Stimulated activated naive CD4-positive, alpha-beta T cell (primary cell): ENCODE measurements at regions not wholly inside any gene's neighbourhood (a gene's known extent, or its start where the extent isn't known, plus 50 kb on each side); places are given as distances from the start of the nearest gene placed in this dataset.

ENCODE experiments used
- DNase-seq, 6 experiments: peaks; one replicate each; lab custom pipeline; 2025; lab: John Stamatoyannopoulos, UW

DNA sequence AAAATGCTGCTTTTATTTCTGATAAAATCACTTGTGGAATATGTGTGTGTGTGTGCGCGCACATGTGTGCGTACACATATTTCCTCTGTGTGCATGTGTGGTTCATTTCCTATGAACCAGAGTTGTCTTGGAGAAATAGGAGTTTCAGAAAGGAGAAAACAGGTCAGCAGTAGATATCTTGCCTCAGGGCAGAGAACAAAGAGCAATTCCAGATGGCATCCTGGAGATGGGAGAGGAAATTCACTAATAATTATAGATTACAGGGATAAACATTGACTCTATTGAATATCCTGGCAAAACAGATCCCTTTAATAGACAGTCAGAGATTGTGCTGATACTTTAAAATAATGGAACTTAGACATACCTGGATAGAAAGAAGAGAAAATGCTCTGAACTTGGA, 298.0 kb downstream of the TRIB2 start:
- no peak for DNase-seq

DNA sequence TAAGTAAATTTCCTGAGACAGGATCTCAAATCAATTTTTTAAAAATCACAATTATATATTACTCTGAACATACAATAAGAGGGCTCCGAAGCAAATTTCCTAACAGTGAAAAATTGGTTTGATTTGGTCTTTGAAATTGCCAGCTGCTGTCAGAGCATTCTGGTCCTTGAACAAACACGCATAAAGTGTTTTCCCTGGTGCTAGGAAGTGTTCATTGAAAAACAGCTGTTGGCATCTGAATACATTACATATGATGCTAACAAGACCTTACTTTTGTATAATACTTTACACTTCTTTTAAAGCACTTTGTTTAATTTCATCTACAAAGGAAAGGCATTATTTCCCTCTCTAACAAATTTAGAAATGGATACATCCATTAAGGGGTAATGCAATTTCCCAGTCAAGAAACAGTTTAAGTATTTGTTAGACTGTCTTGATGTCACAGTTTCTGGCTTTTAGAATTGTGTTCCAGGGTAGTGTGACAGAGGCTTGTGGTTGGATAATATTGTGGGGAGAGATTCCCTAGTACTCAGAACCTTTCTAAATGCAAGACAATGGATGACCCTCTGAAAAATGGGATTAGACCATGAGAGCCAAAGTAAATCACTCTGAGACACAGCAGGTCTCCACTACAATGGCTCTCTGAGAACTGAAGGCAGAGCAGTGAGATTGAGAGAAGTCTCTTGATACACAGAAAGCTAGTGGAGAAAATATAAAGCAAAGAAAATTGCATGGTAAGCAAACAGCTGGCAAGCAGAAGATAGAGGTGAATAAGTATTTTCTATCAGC, 299.0 kb downstream of the TRIB2 start:
- no peak for DNase-seq

DNA sequence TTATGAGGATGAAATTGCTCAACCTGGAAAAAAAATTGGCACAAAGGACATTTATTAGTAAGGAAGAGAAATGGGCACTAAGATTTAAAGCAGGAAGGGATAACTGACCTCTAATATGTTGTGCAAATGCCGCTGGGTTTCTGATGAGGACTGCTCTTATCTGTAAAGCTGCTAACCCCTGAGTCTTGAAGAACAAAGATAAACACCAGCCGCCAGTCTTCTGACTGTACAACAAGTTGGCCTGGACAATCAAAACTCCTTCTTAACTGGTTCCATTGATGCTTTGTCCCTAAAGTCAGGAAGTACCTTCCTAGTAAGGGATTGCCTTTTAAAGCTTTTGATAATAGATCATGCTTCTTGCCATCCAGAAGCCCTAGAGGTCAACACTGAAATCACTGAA, 301.8 kb downstream of the TRIB2 start:
- DNase-seq = no peak

DNA sequence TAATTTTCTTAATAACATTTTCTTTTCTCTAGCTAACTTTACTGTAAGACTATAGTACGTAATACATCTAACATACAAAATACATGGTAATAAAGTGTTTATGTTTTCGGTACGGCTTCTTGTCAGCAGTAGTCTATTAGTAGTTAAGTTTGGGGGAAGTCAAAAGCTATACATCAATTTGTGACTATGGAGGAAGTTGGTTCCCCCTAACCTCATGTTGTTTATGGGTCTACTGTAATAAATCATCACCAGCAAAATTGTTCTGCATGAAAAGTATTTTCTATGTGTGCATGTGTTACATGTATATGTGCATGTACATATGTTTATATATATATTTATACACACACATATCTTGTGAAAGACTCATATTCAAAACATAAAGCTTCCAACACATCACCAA, 303.0 kb downstream of the TRIB2 start:
- no peak for DNase-seq

DNA sequence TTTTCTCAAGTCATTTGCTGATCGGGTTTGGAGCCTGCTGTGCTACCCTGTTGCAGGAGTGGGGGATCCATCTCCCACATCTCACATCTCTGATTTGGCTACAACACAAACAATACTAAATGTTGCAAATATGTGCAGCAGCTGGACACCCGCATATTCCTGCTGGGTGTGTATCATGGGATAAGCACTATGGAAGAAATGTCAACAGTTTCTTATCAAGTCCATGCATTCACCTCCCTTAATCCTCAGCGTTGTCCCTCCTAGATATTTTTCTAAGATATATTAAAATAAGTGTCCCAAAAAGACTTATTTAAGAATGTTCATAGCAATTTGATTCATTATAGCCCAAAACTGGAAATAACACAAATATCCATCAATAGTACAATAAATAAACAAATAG, 303.7 kb downstream of the TRIB2 start:
- no peak for DNase-seq

DNA sequence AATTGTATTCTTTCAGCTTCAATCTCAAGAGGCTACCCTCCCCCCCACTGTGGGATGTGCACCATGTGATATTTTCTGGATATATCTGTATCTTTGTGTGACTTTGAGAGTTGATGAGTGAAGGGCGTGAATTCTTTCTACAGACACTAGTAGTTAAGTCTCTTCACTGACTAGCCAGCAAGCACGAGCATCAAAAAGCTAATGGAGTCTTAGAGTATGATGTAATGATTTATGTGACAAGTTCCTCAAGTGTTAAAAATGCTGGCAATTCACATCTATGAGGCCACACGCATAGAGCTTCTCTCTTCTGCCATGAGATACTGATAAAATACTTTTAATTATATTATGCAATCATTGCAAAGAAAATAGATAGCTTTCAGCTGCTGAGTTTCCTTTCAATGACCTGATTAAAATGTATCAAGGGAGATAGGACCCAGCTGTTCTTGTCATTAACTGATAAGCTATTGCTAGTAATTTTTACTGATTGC, 304.8 kb downstream of the TRIB2 start:
- DNase-seq = no peak

DNA sequence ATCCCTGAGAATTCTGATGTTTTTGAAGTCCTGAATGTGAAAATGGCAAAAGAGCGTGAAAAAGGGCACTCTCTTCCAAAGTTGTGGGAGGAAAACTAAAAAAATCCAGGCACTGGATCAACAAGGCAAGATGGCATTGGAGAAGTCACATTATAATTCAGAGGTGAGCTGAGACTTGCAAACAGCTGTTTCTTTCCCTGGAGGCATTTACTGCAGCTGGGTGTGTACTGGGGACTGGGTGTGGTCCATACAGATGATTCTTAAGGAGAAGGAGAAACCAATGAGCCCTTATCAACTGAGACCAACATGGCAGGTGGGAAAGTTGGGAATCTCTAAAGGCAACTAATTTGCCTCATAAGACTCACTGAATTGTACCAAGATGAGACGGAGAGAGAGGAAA, 313.9 kb downstream of the TRIB2 start:
- DNase-seq = no peak

DNA sequence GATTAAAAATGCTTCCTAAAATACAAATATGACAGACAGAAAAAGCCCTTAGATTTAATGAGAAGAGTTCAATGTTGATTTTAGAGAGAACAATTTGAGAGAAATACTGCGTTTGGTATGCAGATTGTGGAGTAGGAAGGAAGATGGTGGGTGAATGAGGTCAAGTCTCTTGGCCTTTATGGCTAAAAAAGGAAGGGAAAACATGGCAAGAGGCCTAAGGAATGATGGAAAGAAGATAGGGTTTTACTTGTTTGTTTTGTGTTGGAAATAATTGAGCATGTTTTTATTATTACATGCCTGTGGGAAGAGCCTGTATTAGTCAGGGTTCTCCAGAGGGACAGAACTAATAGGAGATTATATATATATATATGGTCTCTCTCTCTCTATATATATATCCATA, 318.1 kb downstream of the TRIB2 start:
- no peak for DNase-seq

DNA sequence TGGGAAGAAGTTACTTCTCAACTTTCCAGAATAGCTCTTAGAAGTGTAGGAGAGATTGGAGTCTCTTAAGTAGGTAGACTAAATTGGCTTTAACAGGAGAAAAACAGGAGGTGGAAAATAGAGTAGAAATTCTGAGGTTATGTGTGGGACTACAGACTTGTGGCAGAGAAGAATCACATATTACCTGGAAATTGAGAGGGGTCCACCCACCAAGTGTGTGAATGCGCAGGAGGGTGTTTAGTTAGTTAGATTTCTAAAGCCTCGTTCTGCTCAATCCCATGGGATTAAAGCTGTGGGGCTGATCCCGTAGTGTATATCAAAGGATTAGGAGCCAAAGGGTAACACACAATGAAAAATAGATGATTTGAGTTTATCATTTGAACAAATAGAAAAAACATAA, 319.1 kb downstream of the TRIB2 start:
- DNase-seq = no peak

DNA sequence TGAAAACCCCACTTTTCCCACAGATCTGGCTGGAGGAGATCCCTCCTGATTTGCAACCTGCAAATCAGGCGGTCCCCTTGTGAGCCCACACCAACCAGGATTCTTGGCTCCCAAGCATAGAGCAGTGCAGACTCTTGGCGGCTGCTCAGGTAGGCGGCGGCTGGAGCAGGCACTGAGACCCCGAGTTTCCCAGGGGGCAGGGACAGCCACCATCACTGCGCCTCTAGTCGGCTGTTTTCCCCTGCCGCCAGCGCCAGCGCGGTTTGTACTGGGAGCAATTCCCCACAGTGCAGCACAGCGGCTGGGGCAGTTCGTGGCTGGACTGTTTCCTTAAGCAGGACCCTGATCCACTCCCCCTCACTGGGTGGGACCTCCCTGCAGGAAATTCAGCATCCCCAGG, 323.3 kb downstream of the TRIB2 start:
- no peak for DNase-seq

DNA sequence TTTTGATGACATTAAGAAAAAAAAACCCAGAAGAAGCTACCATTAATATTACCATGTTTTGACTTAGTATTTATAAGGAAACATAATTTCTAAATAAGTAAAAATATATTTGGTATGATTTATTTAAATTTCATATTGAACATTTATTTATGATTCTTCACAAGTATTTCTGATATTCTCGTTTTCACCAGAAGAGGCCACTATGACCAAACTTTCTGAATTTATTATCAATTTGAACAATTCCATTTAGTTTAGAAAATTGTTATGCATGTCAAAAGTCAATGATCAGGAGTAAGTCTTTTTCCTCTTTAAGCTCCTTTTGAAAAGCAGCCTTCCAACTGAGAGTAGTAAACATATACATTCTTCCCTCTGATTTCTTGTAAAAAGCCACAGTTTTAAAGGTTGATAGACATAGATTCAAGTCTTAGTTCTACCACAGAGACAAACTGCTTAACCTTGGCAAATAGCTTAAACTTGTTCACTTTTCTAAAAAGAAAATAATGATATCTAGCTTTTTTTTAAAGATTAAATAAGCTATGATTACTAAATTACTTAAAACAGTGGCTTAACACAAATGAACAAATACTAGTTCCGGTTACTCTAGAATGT, 329.9 kb downstream of the TRIB2 start:
- no peak for DNase-seq

DNA sequence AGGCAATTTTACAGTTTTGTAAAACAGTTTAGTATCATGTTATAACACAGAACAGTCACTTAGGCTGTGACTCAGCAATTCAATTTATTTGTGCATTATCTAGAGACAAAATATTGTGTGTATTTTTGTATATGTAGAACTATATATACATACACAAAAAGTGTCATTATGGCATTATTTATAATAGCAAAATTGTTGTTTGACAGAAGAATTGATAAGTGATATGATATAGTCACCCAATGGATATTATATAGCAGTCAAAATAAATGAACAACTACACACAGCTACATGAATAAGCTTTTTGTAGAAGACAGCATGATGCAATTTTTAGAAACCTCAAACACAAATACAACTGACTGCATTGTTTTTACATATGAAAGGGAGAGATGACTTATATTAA, 334.0 kb downstream of the TRIB2 start:
- DNase-seq = no peak

DNA sequence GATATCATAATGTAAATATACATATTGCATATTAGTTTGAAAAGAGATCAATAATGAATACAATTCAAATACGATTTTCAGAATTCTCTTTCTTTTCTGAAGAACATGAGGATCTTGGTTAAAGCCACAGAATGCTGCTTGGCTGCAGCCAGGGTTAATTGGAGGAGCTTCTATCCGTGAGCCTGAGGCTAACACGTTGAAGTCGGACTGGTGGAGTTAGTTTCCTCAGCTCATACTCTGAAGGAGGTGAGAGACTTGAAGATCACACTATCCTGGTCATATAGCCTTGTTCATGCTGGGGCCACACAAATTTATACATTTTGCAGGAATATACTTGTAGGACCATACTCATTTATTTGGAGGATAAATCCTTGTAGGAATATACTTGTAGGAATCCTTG, 335.8 kb downstream of the TRIB2 start:
- DNase-seq = no peak

DNA sequence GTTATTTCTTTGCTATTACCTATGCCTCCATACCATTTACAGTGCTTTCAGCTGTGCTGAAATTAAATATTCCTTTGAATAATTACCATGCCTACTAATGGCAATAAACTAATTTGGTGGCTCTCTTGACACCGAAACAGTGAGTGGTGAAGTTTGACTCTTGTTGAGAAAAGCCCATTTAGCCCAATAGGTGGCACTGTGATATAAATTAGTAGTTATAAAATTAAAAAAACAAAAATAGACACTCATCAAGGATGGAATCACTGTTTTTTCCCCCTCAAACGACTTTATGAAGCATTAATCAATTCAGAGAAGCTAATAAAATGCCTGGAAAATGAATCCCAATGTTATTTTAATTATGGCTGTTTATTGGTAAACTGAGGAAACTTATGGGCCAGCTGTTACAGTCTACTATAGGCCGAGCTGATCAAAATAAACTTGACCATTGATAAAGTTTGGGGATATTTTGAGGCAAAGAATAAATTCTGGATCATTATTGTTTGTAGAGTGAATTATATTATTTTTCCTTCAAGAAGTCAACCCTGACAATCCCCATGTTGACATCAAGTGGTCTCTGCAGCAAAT, 339.6 kb downstream of the TRIB2 start:
- DNase-seq = no peak

DNA sequence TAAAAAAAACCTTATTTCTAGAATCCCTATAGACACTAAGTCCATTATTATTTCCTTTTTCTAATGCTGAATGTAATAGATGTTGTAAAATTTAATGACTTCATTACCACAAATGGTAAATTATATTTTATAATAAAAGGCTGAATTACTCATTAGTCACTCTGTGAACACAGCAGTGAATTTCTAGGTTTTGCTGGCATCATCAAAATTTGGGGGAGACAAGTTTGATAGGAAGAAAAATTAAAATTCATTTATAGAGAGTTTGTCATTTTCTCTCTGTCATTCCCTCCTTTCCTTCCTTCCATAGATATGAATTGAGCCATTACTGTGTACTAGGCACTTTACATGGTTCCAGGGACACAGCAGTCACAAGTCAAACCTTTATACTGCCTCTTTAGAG, 340.9 kb downstream of the TRIB2 start:
- DNase-seq = no peak

DNA sequence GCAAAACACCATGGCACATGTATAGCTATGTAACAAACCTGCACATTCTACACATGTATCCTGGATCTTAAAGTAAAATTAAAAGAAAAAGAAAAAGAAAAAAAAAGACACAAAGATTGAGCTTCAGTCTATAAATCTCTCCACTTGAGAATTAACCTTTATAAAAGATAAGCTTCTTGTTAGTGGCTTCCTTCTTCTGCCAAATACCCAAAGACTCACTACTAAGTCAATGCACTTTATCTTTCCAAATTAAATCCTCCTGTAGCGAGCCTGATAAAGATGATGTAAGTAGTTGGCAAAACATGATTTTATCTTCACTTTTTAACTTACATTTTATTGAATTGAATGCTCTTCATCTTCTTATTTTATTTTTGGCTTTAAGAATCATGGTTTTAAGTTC, 349.9 kb downstream of the TRIB2 start:
- DNase-seq = no peak

DNA sequence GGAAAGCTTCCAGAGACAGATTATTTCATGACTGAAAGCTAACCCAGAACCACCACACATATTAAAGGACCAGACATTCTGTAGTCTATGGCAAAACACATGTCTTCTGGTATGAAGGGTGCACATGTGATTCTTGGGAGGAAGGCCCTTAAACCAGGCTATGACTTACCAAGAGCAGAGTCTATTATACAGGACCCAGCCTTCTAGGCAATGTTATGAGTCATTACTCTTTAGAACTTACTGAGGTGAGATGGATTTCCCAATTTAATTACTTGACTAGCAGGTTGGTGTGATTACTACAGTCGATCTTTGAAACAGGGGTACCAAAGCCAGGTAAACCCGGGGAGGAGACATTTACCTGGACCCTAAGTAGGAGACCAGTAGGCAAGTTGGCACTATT, 350.8 kb downstream of the TRIB2 start:
- no peak for DNase-seq

DNA sequence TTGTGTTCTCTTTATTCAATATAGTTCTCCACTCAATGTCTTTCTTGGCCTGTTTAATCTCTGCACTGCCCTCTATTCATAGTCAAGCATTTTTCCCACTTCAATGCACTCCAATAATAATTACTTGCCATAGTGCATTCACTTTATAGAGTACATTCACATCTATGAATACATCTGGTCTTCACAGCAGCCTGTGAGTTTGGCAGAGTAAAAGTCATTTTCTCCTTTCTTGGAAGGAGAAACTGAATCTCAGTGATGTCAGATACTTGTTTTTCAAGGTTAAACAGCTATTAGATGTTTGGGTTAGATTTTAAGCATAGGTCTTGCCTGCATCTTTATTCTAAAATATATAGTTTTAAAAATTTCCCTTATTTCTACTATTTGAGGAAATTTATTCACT, 373.2 kb downstream of the TRIB2 start:
- no peak for DNase-seq

DNA sequence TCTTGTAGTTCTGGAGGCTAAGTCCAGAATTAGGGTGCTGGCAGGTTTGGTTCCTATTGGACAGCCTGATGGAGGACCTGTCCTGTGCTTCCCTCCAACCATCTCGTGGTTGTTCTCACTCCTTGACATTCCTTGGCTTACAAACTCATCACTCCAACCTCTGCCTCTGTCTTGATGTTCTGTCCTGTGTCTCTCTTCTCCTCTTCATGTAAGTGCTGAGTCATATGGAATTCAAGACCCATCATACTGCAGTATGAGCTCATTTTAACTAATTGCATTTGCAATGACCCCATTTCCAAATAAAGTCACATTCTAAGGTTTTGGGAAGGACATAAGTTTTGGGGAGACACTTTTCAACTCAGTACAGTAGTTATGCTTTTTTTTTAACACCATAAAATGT, 374.7 kb downstream of the TRIB2 start:
- DNase-seq = no peak

DNA sequence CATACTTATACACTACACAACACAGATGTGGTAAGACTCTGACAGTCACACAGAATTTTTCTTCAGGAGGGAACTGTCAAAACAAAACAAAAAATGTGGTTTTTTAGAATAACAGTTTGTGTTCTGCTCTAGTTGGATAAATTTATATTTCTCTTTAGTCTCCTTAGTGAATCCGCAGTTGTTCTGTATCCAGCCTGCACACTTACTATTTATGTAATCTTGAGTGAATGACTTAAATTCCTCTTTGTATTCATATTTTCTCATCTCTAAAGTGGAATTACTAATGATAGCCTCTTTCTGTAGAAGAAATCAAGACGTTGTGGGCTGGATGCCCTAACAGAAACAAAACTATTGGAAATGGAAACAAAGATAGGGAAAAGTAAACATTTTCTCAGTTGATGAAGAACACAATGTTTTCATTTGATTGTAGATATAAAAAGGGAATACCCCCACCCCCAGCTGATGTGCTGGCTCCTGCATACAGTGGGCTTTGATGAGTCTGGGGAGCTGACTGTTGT, 375.2 kb downstream of the TRIB2 start:
- DNase-seq = no peak

DNA sequence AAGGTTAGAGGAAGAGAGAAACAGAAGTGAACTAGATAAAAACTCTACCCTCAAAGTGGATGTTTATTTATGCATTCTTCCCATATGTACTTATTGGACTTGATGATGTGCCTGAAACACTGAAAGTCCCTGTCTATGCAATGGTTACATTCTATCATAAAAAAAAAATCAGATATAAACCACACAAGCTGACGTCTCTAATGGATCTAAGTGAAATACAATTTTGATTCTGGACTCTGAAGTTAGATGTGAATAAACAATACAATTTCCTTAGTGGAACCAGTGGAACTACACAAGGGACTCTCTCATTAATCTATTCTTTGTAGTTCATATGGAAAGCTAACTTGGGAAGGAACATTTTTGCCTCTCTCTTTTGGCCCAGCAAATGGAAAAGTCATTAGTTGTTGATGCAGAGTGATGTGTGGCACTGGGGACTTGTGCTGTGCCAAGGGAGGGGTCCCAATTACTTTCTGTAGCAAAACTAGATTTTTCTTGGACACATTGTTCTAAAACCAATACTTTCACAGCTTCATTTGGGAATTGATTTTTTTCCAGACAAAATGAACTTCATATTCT, 376.8 kb downstream of the TRIB2 start:
- no peak for DNase-seq

DNA sequence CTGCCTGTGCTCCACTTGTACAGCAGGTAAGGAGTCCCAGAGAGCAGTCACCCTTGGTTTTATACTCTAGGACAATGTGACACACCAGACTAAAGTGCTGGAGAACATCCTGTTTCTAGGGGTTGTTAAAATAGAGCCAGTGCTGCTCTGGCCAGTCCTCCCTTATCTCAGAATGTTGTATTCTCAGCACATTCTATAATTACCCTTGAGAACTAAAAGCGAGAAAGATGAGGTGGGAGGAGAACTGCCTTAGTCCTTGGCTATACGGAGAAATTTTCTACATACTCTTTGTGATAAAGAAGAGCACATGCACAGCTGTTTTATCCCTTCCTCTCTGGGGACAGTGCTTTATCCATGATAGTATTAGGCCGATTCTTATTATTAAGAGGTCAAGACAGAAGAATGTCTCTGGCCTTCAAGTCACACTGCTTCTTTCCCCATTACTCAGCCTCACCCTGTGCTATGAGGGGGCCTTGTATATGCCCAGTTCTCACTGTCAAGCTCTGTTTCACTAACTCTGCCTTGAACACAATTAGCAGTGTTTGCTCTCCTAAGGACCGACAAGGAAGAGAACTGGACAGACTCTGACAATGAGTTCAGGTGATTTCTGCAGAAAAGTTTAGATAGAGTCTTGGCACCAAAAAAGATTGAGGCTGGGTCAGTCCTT, 385.8 kb downstream of the TRIB2 start:
- DNase-seq = no peak
